GM19463 (cell line): ENCODE measurements at regions not wholly inside any gene's neighbourhood (a gene's known extent, or its start where the extent isn't known, plus 50 kb on each side); places are given as distances from the start of the nearest gene placed in this dataset.
"Not testable (repeated sequence)": the region's sequence is repeated elsewhere in the genome, so short reads cannot be mapped to it uniquely, and the experiment has no call there.

Source experiments
- ATAC-seq: cut with Tn5 transposase; IDR thresholded peaks from one replicate; pipeline ENCODE4 v1.9.1; 2021; ENCODE audit warnings: mild to moderate bottlenecking, moderate library complexity; ENCODE audit not compliant: unreplicated experiment

DNA sequence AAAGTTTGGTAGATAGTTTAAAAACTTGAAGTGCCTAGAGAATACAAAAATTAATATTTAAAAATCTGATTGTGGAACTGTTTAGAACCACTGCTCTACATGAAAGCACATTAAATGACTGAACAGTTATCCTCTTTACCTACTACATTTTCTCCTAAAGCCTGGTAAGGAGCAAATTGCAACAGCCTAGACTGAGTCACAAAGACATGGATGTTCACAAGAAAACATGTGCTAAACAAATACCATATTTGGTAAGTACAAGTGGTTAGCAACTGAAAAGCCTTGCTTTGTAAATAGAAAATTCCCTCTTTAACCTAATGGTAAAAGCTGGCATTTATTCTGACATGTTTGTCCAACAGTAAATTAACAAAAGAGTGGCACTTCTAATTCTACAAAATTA is 203.1 kb downstream of the FBXO8 start:
- ATAC-seq = no peak

DNA sequence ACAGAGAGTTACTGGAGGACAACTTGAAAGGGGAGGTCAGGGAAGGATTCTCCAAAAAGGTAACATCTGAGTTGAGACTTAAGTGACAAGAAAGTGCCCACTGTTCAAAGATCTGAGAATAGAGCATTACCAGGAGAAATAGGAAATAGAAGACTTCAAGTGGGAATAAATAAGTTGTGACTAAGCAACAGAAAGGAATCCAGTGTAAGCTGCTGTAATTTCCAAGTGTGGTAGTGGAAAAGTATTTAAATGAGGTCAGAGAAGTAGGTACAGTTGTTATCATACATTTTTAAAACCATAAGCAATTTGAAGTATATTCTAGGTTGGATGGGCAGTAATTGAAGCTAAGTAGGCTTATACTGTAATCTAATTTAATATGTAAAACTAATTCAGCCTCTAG is 211.9 kb downstream of the FBXO8 start:
- ATAC-seq = no peak

DNA sequence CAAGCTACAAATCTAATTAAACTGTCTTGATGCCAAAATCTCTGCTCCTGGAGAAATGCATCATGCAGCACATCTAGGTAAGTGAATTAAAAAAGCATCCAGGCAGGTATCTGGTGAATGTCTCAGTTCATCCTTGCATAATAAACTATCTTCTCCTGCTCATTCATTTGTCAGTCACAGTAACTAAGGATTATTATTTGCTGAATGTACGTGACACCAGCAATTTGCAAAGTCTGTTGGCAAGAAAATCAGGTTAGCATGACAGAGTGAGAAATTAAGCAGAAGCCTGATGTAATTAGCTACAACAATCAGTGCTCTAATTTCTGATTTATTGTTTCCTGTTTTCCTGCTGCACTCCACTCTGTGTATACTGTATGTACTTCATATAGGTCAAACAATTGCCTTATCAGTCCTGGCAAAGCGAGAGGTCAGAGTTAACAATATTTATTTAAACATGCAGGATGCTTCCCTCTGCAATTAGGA is 213.6 kb downstream of the FBXO8 start:
- ATAC-seq = no peak

DNA sequence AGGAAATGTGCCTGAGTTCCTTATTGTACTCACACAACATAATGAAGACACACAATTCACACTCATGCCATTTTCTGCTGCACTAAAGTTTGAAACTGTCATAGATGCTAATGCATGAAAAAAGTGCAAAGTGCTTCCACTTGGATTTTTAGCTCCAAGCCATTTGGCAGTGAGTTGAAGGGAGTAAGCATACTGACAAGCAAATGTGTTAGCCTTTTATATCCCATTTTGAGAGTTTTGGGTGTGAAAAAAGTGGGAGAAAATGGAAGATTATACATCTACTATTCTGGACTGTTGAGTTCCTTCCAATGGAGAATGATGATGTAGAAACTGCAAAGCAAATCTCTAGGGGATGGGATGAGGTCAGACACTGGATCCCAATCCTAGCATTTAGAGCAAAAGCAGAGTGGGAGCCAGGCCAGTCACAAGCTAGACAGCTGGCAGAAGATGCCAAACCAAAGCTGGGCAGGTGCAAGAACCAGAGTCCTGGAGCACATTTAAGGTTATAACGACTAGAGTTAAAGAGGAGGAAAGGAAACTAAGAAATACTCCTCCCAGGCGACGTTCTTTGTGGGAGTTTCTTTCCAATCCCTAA is 216.8 kb downstream of the FBXO8 start:
- no peak for ATAC-seq

DNA sequence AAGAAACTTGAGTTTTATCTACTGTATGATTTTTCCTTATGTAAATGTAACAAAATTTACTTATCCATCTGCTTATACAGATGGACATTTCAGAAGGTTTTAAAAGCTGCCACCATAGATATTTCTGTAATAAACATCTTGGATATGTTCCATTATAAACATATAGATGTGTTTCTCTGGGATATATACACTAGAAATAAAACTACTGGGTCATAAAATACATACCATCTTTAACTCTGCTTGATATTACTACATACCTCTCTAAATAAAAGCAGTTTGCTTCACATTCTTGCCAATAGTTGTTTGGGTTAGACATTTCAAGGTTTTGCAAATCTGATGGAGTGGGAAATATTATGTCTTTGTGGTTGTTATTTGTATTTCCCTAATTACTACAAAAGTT is 220.6 kb downstream of the FBXO8 start:
- no peak for ATAC-seq

DNA sequence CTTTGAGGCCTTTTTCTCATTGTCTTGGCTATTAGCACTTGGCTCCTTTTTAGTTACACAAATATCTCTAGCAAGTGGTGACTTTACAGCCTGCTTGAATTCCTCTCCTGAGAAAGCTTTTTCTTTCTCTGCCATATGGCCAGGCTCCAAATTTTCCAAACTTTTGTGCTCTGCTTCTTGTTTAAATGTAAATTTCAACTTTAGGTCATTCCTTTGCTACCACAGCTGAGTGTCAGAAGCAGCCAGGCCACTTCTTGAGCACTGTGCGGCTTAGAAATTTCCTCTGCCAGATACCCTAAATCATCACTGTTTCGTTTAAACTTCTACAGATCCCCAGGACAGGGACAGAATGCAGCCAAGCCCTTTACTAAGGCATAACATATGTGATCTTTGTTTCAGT is 222.4 kb downstream of the FBXO8 start:
- ATAC-seq = no peak

DNA sequence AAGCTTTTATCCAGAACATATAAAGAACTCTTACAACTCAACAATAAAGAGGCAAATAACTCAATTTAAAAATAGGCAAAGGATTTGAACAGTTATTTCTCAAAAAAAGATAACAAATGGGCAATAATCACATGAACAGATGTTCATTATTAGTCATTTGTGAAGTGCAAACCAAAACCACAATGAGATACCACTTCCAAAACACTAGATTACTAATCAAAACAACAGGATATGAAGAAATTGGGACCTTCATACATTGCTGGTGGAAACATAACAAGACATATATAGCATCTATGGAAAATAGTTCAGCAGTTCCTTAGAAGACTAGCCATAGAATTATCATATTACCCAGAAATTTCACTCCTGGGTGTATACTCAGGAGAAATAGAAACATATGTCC is 224.6 kb downstream of the FBXO8 start:
- ATAC-seq = no peak

DNA sequence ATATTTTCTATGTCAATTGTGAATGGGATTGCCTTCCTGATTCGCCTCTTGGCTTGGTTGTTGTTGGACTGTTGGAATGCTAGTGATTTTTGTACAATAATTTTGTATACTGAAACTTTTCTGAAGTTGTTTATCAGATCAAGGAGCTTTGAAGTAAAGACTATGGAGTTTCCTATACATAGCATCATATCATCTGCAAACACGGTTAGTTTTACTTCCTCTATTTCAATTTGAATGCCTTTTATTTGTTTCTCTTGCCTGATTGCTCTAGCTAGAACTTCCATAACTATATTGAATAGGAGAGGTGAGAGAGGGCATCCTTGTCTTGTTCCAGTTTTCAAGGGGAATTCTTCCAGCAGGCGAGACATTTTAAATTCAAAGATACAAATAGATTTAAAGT is 226.5 kb downstream of the FBXO8 start:
- no peak for ATAC-seq

DNA sequence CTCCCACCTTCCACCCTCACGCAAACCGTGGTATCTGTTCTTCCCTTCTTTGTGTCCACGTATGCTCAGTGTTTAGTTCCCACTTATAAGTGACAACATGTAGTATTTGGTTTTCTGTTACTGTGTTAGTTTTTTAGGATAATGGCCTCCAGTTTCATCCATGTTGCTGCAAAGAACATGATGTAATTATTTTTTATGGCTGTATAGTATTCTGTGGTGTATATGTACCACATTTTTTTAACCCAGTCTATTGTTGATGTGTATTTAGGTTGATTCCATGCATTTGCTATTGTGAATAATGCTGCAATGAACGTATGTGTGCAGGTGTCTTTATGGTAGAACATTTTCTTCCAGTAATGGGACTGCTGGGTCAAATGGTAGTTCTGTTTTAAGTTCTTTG is 228.1 kb downstream of the FBXO8 start:
- no peak for ATAC-seq

DNA sequence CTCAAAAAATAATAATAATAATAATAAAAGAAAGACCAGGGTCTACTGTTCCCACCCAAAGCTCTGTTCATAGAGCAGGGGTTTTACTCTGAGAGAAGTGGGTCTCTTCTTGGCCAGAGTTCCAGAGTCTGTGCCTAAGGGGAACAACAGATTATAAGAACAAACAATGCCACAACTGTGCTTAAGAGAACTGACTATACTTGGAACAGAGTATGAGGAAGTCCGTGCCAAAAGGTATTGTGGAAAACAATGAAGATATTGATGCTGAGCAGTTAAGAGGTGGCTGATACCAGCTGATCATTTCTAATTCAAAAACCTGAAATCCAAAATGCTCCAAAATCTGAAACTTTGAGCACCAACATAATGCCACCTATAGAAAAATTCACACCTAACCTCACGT is 229.6 kb downstream of the FBXO8 start:
- ATAC-seq = no peak

DNA sequence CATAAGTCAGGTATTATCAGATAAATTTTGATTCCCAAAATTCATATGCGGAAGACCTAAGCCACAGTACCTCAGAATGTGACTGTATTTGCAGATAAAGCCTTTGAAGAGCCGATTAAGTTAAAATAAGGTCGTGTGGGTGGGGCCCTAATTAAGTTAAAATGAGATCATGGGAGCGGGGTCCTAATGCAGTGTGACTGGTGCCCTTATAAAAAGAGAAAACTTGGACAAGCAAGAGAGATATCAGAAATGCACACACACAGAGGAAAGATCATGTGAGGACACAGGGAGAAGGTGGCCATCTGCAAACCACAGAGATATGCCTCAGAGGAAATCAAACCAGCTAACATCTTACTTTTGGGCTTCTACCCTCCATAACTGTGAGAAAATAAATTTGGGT is 236.1 kb downstream of the FBXO8 start:
- ATAC-seq = no peak

DNA sequence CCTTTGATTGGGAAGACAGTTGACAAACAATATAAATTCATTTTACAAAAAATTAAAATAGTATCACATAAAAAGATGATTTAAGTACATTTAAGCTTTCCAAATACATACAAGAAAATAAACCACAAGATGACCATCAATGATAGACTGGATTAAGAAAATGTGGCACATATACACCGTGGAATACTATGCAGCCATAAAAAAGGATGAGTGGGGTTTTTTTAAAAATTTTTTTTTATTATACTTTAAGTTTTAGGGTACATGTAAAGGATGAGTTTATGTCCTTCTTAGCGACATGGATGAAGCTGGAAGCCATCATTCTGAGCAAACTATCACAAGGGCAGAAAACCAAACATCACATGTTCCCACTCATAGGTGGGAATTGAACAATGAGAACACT is 237.6 kb downstream of the FBXO8 start:
- ATAC-seq = not testable (repeated sequence)

DNA sequence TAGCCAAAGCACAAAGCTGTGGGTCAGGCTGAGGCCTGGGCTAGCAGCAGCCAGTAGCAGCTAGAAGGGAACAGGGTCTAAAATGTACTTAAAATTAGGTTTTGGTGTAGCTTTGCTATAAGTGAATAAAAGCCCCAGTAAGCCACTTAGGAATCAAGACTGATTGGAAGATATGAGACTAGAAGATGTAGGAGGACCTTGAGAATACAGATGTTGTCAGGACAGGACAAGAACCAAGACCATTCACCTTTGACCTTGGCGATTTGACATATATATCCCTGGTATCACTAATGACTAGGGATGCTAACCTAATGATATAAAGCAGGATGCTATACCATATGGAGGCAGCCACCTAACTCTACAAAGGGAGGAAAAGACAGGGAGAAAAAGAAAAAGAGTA is 238.1 kb downstream of the FBXO8 start:
- ATAC-seq = no peak

DNA sequence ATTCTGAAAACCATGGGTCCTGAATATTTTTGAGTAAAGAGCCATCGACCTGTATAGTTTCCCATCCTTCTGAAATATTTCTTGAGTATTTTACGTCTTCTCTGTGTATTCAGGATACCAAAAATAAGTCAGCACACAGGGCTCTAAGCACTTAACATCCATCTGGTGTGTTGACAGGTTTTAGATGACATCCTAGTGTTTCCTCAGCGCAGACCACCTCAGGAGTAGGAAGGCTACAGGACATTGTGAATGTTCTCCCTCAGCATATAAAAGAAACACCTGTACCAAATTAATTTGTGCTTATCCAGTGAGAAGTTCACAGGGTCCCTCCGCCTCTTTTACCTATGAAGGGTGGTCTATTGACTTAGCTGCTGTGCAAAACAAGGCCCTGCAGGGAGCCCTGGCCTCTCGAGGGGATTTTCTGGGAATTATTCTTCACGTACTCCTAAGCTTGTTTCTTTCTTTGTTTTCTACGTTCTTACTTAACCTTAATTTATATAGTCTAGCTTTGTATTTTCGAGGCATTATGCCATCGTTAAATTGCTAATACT is 241.8 kb downstream of the FBXO8 start:
- ATAC-seq = no peak

DNA sequence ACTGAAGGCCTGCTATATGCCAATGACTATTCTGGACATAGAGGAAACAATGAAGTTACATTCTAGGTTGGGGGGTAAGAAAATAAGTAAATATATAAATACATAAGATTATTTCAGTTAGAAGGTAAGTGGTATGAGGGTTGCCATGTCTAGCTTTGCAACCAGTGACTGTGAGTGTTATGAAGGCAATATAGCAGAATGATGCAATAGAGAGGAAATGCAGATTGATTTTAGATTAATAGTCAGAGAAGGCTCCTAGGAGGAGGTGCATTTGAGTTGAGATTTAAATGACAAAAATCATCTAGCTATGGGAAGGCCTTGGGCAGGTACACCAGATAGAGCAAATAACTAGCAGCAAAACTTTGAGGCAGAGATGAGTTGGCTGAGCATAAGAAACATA is 243.2 kb downstream of the FBXO8 start:
- ATAC-seq = no peak

DNA sequence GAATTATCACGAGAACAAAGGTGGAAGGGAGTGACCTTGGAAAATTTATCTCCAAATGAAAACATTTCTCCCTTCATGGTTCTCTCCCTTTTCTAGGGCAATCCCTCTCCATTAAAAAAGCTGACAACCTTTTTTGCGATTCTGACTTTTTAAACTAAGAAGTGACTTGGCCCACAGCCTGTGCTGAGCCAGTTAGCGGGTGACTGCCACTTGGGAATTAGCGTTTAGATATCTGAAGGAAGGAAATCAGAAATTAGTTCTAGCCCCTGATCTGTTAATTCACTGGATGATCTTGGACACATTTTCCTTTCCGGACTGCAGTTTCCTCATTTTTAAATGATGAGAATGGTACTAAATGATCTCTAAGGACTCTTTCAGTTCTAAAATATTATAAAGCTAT is 245.0 kb downstream of the FBXO8 start:
- ATAC-seq = no peak

DNA sequence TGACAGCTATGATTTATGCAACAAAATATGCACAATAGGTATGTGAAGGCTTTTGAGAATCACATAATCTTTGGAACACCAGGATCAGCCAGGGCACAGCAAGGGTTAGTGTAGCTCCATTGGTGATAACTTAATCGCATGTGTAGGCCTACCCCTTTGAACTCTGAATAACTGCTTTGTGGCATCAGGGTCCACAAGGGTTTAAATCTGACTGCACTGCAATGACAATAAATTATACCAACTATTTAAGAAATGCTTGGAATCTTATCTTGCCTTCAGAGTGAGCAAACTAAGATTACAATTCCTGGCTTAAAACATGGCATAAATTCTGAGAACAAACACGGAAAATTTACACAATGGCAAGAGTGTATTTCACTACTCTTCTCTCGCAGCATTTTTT is 245.8 kb downstream of the FBXO8 start:
- ATAC-seq = no peak

DNA sequence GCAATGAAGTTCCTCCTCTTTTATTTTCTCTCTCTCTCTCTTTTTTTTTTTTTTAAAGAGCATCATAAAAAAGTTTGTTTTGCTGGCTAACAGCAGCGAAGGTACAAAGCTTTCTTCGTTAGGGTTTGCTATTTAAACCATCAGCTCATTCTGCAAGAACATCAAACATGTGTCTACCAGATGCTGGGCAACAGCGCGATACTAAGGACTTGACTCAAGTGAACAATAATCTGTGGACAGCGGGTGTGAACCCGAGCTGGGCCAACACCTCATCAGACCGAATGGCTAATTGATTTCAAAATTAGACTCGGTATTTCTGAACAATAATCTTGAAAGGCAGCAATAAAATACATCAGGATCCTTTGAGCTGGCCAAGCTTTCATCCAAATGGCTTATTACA is 246.4 kb downstream of the FBXO8 start:
- ATAC-seq = no peak

DNA sequence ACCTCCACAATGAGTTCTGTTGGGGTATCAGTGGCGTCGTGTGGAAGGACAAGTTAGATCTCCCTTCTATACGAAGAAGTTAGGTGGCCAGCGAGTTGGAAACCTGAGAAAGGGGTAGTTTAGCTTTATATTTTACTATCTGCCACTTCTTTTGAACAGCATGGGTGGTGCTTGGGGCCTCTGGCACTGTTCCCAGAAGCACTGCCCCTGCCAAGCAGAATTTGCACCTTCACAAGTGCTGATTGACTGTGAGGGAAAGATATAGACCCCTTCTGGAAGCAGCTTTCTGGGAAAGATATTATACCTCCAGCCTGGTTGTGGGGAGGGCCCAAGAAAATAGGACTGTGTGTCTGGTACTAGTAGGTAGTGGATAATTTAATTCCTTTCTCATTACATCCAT is 246.9 kb downstream of the FBXO8 start:
- no peak for ATAC-seq

DNA sequence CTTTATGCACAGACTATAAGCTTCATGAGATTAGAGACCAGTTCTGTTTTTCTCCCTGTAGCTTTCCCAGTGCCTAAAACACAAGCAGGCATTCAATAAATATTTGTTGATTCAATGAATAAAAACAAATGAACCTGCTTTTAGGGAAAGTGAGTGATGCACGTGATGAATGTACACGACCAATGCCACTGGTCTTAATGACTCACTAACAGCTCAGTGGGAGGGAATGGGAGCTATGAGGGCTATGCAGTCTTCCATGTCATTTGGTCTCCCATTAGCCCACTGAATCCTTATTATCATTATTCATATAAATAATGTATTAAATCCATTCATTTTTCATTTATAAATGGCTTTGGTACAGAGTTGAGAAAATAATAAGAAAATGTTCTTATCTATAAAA is 247.4 kb downstream of the FBXO8 start:
- ATAC-seq = no peak

DNA sequence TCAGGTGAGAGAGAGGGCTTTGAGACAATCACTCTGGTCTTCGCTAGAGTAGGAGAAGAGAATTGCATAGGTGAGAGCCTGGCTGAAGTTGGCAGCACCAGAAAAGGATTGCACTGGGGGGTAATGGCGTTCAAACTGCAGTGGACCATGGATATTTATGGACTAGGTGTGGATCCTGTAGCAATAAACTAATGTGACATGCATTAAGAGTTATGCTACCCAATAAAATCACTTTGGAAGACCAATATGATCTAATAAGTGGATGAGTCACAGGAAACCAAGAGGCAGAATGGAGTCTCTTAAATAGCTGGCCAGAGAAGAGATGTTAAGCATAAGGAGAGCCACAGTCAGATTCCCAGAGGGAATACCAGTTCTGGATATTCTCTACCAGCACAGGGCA is 259.8 kb downstream of the FBXO8 start:
- ATAC-seq = no peak

DNA sequence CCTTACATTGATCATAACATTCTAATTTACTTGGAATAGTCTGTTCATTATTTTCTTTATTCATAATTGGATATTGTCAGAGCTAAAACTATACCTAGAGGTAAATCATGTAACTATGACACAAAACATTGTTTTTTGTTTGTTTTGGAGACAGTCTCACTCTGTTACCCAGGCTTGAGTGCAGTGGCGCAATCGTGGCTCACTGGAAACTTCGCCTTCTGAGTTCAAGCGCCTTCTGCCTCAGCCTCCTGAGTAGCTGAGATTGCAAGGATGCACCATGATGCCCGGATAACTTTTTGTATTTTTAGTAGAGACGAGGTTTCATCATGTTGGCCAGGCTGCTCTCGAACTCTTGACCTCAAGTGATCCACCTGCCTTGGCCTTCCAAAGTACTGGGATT is 265.2 kb downstream of the FBXO8 start:
- ATAC-seq = no peak

DNA sequence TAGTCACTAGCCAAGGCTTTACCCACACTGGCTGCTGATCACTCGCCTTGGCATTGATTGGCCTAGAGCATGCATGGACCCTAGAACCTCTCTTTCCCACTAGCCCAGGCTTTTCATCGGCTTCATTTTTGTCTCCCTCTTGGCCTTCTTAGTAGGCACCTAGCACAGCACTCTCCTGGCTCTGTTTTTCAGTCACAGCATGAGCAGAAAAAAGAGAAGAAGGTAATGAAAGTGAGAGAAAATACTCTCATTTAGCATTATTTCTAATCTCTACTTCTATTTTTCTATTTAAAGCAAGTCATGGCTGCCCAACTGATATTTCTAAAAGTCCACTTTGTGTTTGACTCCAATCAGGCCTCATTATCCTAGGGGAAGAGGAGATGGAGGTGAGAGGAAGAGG is 267.2 kb downstream of the FBXO8 start:
- no peak for ATAC-seq
